CD4-positive, alpha-beta T cell treated with Interleukin-15 for 4 hours (primary cell): ENCODE measurements at regions not wholly inside any gene's neighbourhood (a gene's known extent, or its start where the extent isn't known, plus 50 kb on each side); places are given as distances from the start of the nearest gene placed in this dataset.
"Not testable (repeated sequence)": the region's sequence is repeated elsewhere in the genome, so short reads cannot be mapped to it uniquely, and the experiment has no call there.

Experiments used
- DNase-seq: peaks from one replicate; pipeline ENCODE4 v3.0.0-alpha.2; 2020; ENCODE audit warnings: low spot score

GRCh38 chr14:105737504-105738246, 211.3 kb downstream of the TMEM121 start:
- DNase-seq = no peak

- DNase-seq = no peak
Measured at GRCh38 chr14:105738638-105739037, 212.3 kb downstream of the TMEM121 start.

DNA sequence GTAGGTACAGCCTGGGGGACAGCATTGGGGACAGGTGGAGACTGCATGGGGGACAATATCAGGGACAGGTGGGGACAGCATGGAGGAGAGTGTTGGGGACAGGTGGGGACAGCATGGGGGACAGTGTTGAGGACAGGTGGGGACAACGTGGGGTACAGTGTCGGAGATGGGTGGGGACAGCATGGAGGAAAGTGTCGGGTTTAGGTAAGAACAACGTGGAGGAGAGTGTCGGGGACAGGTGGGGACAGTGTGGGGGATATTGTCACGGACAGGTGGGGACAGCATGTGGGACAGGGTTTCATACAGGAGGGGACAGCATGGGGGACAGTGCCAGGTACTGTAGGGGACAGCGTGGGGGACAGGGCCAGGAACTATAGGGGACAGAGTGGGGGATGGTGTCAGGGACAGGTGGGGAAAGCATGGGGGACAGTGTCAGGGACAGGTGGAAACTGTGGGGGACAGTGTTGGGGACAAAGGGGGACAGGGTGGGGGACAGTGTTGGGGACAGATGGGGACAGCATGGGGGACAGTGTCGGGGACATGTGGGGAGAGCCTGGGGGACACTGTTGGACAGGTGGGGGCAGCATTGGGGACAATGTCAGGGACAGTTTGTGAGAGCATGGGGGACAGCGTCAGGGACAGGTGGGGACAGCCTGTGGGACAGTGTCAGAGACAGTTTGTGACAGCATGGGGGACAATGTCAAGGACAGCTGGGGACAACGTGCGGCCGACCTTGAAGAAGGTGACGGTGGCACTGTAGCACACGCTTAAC, 213.1 kb downstream of the TMEM121 start:
- no peak for DNase-seq

DNA sequence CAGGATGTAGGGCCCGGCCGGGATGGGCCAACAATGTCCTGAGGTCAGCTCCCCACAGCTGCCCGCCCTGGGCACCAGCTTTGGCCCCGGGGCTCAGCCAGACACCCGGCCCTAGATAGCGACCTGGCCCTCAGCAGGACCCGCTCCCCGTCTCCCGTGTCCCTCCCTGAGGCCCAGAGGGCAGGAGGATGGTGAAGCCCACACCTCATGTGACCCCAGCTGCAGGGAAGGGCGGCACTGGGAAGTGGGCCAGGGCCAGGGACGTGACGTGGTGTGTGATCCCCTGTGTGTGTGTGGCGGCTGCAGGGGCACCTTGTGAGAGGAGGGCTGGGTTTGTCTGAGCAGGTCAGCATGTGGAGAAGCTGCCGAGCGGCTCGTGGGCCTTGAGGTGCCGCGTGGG, 213.9 kb downstream of the TMEM121 start:
- not testable (repeated sequence) for DNase-seq

DNA sequence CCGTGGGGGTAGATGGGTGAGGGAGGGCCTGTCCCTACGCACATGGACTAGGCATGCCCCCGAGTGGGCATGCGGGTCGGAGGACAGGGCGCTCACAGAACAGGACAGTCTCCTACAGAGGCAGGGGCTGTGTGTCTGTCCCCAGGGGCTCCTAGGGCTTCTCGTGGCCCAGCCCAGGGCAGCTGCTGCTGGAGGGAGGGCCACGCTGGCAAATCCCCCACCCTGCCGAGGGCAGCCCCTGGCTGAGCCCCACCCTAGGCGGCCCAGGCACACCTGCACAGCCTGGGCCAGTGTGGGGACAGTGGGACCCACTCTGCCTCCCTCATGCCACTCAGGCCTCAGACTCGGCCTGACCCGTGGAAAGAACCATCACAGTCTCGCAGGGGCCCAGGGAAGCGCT, 214.6 kb downstream of the TMEM121 start:
- DNase-seq = not testable (repeated sequence)

DNA sequence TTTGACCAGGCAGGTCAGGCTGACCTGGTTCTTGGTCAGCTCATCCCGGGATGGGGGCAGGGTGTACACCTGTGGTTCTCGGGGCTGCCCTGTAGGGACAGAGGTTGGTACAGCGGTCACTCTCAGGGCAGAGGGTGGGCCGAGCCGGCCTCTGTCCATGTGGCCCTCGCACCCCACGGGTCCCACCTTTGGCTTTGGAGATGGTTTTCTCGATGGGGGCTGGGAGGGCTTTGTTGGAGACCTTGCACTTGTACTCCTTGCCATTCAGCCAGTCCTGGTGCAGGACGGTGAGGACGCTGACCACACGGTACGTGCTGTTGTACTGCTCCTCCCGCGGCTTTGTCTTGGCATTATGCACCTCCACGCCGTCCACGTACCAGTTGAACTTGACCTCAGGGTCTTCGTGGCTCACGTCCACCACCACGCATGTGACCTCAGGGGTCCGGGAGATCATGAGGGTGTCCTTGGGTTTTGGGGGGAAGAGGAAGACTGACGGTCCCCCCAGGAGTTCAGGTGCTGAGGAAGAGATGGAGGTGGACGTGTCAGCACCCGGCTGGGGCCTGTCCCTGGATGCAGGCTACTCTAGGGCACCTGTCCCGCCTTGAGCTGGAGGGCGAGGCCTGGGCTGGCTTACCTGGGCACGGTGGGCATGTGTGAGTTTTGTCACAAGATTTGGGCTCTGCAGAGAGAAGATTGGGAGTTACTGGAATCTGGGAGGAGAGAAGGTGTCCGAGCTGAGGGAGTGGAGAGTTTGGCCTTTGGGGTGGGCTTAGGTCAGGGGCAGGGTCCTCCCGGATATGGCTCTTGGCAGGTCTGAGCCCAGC, 215.5 kb downstream of the TMEM121 start:
- not testable (repeated sequence) for DNase-seq

DNA sequence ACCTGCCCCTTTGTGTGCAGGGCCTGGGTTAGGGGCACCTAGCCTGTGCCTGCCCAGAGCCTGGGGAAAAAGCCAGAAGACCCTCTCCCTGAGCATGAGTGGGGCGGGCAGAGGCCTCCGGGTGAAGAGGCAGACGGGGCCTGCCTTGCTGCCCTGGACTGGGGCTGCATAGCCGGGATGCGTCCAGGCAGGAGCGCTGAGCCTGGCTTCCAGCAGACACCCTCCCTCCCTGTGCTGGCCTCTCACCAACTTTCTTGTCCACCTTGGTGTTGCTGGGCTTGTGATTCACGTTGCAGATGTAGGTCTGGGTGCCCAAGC, 216.1 kb downstream of the TMEM121 start:
- DNase-seq = no peak

DNA sequence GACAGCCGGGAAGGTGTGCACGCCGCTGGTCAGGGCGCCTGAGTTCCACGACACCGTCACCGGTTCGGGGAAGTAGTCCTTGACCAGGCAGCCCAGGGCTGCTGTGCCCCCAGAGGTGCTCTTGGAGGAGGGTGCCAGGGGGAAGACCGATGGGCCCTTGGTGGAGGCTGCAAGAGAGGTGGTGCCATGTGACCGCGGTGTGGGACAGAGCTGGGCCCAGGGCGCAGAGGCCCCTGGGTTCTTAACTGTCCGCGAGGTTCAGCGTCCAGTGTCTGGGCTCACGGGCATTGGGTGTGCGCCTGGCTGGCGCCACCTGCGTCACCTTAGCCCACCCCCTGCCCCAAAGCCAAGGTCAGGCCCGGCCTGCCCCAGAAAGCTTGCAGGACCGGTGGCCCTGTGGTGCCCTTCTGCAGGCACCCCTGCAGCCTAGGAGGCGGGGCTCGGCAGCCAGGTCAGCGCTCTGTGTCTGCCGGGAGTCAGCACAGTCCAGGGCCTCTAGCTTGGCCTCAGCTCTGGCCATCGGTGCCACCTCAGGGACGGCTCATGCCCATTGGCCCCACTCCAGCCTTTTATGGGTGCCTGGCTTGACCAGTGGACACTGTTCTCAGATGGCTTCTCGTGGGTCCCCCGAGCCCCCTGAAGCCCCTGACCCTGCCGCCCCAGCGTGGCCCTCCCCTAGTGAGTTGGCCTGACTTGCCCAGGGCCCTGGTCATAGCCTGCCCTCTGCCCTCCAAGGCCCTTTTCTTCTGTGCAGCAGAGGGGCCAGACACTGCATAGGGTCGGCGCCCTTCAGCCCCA, 216.7 kb downstream of the TMEM121 start:
- DNase-seq = not testable (repeated sequence)

- DNase-seq = not testable (repeated sequence)
Measured at GRCh38 chr14:105744213-105744787, 217.9 kb downstream of the TMEM121 start.

- DNase-seq = no peak
Measured at GRCh38 chr14:105745433-105746123, 219.2 kb downstream of the TMEM121 start.

DNA sequence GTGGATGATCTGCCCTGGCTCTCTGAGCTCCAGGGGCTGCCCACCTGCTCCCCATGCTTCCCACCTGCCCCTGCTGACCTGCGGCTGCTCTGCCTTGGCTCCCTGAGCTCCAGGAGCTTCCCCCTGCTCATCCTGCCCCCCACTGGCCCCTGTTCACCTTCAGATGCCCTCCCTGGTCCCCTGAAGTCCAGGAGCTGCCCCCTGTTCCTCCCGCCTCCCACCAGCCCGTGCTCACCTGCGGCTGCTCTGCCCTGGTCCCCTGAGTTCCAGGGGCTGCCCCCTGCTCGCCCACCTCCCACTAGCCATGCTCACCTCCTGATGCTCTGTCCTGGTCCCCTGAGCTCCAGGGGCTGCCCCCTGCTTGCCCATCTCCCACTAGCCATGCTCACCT, 219.7 kb downstream of the TMEM121 start:
- no peak for DNase-seq

- DNase-seq = not testable (repeated sequence)
Measured at GRCh38 chr14:105746800-105747502, 220.6 kb downstream of the TMEM121 start.

DNA sequence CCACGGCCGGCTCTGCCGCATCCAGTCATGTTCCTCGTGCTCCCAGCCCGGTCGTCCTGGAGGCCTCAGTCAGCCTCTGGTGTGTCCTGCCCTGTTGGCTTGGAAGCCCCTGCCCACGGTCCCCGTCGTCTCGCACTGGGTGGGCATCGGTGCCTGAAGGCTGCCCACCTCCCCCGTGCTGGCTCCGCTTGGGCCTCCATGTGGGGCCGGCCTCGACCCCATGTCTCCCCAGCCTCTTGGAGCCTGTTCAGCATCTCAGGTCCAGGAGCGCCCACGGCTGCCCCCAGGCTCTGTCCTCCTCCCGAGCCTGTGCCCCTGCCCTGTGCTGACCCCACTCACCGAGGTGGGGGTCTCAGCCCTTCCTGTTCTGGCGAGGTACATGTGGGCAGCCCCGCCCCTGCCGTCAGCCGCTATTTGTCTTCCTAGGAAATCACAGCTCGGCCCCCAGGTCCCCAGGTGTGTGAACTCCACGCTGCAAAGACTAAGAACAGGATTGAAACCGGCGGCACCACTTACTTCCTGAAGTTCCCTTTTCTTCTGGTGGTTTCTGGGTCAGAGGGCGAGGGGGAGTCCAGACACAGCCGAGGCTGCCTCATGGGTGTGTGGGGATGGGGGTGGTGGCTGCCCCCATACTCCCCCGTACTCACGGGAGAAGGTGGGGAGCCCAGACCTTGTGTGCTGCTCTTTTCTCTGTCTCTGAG, 221.3 kb downstream of the TMEM121 start:
- DNase-seq = not testable (repeated sequence)

- DNase-seq = no peak
Measured at GRCh38 chr14:105748204-105748578, 221.8 kb downstream of the TMEM121 start.

DNA sequence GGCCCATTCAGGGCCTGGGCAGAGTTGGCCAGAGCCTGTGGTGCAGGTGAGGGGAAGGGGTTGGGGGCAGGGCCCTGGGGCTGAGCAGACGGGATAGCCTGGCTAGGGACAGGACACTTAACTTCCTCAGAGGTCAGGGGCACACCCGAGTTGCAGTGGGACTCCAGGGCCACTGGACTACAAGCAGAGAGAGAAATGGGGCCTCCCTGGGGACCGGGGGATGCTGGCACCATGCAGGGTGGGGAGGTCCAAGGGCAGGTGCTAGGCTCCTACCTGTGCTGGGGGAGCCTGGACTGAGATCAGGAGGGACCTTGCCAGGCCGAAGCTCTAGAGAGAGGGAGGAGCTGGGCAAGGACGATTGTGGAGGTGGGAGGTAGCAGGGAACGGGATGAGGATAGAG, 222.3 kb downstream of the TMEM121 start:
- not testable (repeated sequence) for DNase-seq

DNA sequence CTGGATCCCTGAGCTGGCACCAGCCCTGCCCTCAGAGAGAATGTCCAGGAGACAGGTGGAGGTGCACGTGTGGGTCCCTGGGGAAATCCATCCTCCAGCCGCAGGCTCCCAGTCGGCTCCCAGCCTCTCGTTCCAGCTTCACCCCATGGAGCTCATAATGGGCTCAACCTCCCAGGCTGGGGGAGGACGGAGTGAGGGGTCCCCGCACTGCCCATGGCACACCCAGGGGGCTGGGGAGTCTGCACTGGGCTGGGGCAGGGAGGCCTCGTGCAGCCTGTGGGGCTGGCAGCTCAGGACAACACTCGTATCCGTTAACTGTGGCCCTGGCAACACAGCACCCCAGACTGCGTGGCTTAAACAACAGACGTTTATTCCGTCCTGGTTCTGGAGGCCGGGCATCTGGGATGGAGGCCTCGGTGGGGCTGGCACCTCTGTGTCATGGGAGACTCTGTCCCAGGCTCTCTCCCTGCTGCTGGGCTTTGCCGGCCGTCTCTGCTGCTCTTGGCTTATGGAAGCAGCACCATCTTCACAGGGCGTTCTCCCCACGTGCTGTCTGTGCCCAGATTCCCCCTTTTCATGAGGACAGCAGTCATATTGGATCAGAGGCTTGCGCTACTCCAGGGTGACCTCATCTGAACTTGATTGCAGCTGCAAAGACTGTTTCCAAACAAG, 223.6 kb downstream of the TMEM121 start:
- DNase-seq = not testable (repeated sequence)

- not testable (repeated sequence) for DNase-seq
Measured at GRCh38 chr14:105751291-105751751, 224.9 kb downstream of the TMEM121 start.

DNA sequence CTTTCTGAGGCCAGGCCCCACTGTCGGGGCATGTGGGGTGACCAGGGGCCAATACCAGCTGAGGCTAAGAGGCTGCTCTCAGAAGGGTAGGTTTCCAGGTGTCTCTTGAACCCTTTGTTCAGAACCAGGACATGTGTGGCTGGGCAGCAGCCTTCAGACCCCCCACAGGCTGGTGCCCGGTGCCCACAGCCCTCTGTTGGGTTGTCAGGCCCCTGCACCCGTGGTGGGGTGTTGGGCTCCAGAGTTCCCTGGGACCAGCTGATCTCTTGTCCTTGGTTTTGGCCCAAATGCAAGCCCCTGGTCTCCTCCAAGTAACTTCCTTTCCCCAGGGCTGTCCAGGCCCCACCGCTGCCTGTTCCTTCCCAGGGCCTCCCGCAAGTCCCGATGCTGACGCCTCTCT, 226.0 kb downstream of the TMEM121 start:
- DNase-seq = not testable (repeated sequence)
